ENCODE measurements at regions not wholly inside any gene's neighbourhood (a gene's known extent, or its start where the extent isn't known, plus 50 kb on each side); places are given as distances from the start of the nearest gene placed in this dataset.

DNA sequence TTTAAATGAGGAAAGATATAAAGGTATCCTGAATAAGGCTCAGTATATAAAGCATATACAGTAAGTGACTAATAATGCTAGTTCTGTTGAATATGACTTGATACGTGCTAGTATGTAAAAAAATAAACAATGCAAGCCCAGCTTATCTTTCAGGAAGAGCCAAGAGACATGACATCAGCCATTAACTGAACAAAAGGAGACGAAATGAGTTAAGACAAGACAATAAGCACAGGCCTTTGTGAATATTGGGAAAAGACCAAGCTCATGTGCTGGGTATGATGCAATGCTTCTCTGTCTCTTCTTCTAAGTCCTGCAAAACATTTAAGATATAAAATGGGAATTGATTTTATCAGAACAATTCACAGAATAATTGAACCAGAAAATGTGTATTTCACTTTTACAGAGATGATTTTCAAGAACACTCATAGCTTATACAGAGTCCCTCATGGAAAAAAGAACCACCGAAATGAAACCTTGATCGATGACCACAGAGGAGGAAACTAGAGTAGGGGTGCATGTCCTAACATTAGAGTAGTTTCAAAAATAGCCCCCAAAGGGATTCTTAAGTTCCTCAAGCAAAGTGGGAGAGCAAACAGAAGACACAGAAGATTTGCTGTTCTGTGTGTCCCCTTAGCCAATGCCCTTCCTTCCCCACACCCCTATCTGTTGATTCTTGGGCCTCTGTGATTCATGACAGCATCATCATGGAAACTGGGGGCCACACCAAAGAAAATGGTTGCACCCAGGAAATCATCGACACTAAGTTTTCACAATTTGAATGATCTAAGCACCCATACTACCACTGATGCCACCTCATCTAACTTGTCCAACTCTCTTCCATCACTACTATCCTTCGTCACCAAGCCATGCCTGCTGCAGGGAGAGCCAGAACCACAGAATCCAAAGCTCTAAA is 68.0 kb upstream of the CRIM1 start (continued):
- TF ChIP-seq ASH2L (IDR thresholded peaks at IDR 0.05; ENCODE audit: low read length), result no peak
- TF ChIP-seq CHD2 (IDR thresholded peaks at IDR 0.05; ENCODE audit: low read length), result no peak
- TF ChIP-seq, protein P1, sequence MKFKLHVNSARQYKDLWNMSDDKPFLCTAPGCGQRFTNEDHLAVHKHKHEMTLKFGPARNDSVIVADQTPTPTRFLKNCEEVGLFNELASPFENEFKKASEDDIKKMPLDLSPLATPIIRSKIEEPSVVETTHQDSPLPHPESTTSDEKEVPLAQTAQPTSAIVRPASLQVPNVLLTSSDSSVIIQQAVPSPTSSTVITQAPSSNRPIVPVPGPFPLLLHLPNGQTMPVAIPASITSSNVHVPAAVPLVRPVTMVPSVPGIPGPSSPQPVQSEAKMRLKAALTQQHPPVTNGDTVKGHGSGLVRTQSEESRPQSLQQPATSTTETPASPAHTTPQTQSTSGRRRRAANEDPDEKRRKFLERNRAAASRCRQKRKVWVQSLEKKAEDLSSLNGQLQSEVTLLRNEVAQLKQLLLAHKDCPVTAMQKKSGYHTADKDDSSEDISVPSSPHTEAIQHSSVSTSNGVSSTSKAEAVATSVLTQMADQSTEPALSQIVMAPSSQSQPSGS (IDR thresholded peaks at IDR 0.05; ENCODE audit: low read length), result no peak
- no peak for TF ChIP-seq CREB1 (IDR thresholded peaks at IDR 0.05)
- no peak for TF ChIP-seq NANOG (IDR thresholded peaks at IDR 0.05; ENCODE audit: insufficient read depth, low read depth, low read length, poor library complexity, severe bottlenecking)
- TF ChIP-seq MAFK (IDR thresholded peaks at IDR 0.05; ENCODE audit: low read depth, low read length), result no peak
- TF ChIP-seq RNF2 (IDR thresholded peaks at IDR 0.05; ENCODE audit: borderline replicate concordance, low read depth, low read length, missing control alignments, poor library complexity, severe bottlenecking), result no peak
- no peak for TF ChIP-seq SIN3A (conservative IDR thresholded peaks at IDR 0.05 in 1 of 2, IDR thresholded peaks at IDR 0.05 in 1 of 2; ENCODE audit: low read depth in 1 of 2, low read length in 2 of 2)
- no peak for TF ChIP-seq TEAD4 (IDR thresholded peaks at IDR 0.05; ENCODE audit: low read depth, low read length)

Data from H1 (cell line).